ENCODE measurements at regions not wholly inside any gene's neighbourhood (a gene's known extent, or its start where the extent isn't known, plus 50 kb on each side); places are given as distances from the start of the nearest gene placed in this dataset.

GRCh38 chr10:69703766-69704630, 74.0 kb downstream of the FAM241B start:
- TF ChIP-seq CTCF (IDR thresholded peaks at IDR 0.05; ENCODE audit: insufficient read depth, low read depth, low read length, missing control alignments): no peak
- DNase-seq (ENCODE audit: low read depth): peak; percentile 91
- H3K4me3 ChIP-seq (ENCODE audit: low read length): no peak overlapping the region

- no peak overlapping the region for H3K4me3 ChIP-seq (ENCODE audit: low read length)
- TF ChIP-seq CTCF (IDR thresholded peaks at IDR 0.05; ENCODE audit: insufficient read depth, low read depth, low read length, missing control alignments): no peak
- no peak for DNase-seq (ENCODE audit: low read depth)
Observed at GRCh38 chr10:69709366-69709941, 79.4 kb downstream of the FAM241B start.

- H3K4me3 ChIP-seq (ENCODE audit: low read length): no peak overlapping the region
- no peak for DNase-seq (ENCODE audit: low read depth)
- TF ChIP-seq CTCF (IDR thresholded peaks at IDR 0.05; ENCODE audit: insufficient read depth, low read depth, low read length, missing control alignments): no peak
Observed at GRCh38 chr10:69710008-69710888, 80.2 kb downstream of the FAM241B start.

- no peak for DNase-seq (ENCODE audit: low read depth)
- no peak for TF ChIP-seq CTCF (IDR thresholded peaks at IDR 0.05; ENCODE audit: insufficient read depth, low read depth, low read length, missing control alignments)
- H3K4me3 ChIP-seq (ENCODE audit: low read length): no peak overlapping the region
Observed at GRCh38 chr10:69712342-69712741, 82.3 kb downstream of the FAM241B start.

GRCh38 chr10:69714572-69714971, 84.5 kb downstream of the FAM241B start:
- no peak for DNase-seq (ENCODE audit: low read depth)
- TF ChIP-seq CTCF (IDR thresholded peaks at IDR 0.05; ENCODE audit: insufficient read depth, low read depth, low read length, missing control alignments): no peak
- no peak overlapping the region for H3K4me3 ChIP-seq (ENCODE audit: low read length)

- TF ChIP-seq CTCF (IDR thresholded peaks at IDR 0.05; ENCODE audit: insufficient read depth, low read depth, low read length, missing control alignments): no peak
- DNase-seq (ENCODE audit: low read depth): peak; percentile 18
- no peak overlapping the region for H3K4me3 ChIP-seq (ENCODE audit: low read length)
Observed at GRCh38 chr10:69715156-69715898, 85.3 kb downstream of the FAM241B start.
